ENCODE measurements at regions not wholly inside any gene's neighbourhood (a gene's known extent, or its start where the extent isn't known, plus 50 kb on each side); places are given as distances from the start of the nearest gene placed in this dataset.

DNA sequence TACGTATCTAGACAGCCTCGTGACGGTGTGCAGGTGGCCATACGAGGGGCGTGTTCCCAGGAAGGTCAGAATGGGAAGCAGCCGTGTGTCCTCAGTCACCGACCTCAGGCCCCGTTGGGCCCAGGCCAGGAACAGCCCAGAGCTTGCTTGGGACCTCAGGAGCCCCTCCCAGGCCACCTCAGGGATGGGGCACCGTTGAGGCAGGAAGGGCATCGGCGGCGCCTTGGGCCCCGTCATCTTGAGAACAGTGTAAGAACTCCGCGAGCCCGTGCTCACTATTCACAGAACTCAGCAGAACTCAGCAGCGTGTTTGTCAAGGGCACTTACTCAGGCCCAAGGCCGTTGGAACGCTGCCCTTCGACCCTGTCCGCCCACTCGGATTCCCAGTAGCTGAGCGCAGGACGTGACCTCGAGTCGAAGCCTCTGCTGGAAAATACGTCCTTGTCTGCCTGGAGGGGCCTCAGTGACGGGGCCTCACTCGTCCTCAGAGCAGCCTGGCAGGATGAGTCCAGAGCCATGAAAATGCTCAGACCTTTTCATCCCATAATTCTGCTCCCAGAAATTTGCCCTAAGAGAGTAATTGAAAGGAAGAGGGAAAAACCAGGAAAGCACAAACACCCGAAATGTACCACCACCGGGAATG lies 1134.8 kb downstream of the BRD1 start (continued):
- TF ChIP-seq ZNF337 (CRISPR knock-in tag; IDR thresholded peaks at IDR 0.05; ENCODE audit: borderline replicate concordance, low read depth) (no peak), ZNF430 (CRISPR knock-in tag; IDR thresholded peaks at IDR 0.05) (peak; percentile 88; the same call in 1 of the 2 replicates), ATF7 (IDR thresholded peaks at IDR 0.05) (no peak), ATF7 (CRISPR knock-in tag; IDR thresholded peaks at IDR 0.05) (no peak), ZNF124 (CRISPR knock-in tag; IDR thresholded peaks at IDR 0.05) (peak; percentile 65; the same call in 1 of the 2 replicates), RXRB (CRISPR knock-in tag; IDR thresholded peaks at IDR 0.05; ENCODE audit: borderline replicate concordance) (peak; percentile 89), KDM4B (CRISPR knock-in tag; IDR thresholded peaks at IDR 0.05) (0 out of 2 replicates have a peak, but pooled peaks have one; percentile 67), ZNF598 (CRISPR knock-in tag; IDR thresholded peaks at IDR 0.05; ENCODE audit: borderline replicate concordance) (peak; percentile 33; the same call in 1 of the 2 replicates), ELF3 (CRISPR knock-in tag; IDR thresholded peaks at IDR 0.05) (peak; percentile 80), THAP11 (CRISPR knock-in tag; IDR thresholded peaks at IDR 0.05) (peak; percentile 33; the same call in 1 of the 2 replicates), DR1 (CRISPR knock-in tag; IDR thresholded peaks at IDR 0.05) (0 out of 2 replicates have a peak, but pooled peaks have one; percentile 37), TARDBP (CRISPR knock-in tag; IDR thresholded peaks at IDR 0.05) (peak; percentile 90), ZNF180 (CRISPR knock-in tag; IDR thresholded peaks at IDR 0.05; ENCODE audit: borderline replicate concordance, low read depth) (no peak), ZNF501 (CRISPR knock-in tag; IDR thresholded peaks at IDR 0.05) (no peak; the same call in 1 of the 2 replicates), EZH2 (conservative IDR thresholded peaks at IDR 0.05; ENCODE audit: low read depth, low read length) (no peak), ZNF788 (CRISPR knock-in tag; IDR thresholded peaks at IDR 0.05; ENCODE audit: borderline replicate concordance) (peak; percentile 93), BCL6 (CRISPR knock-in tag; IDR thresholded peaks at IDR 0.05) (peak; percentile 82)
- TF ChIP-seq, protein P1, sequence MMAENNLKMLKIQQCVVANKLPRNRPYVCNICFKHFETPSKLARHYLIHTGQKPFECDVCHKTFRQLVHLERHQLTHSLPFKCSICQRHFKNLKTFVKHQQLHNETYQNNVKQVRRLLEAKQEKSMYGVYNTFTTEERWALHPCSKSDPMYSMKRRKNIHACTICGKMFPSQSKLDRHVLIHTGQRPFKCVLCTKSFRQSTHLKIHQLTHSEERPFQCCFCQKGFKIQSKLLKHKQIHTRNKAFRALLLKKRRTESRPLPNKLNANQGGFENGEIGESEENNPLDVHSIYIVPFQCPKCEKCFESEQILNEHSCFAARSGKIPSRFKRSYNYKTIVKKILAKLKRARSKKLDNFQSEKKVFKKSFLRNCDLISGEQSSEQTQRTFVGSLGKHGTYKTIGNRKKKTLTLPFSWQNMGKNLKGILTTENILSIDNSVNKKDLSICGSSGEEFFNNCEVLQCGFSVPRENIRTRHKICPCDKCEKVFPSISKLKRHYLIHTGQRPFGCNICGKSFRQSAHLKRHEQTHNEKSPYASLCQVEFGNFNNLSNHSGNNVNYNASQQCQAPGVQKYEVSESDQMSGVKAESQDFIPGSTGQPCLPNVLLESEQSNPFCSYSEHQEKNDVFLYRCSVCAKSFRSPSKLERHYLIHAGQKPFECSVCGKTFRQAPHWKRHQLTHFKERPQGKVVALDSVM (CRISPR knock-in tag; IDR thresholded peaks at IDR 0.05): peak; percentile 49
- TF ChIP-seq, protein P2, sequence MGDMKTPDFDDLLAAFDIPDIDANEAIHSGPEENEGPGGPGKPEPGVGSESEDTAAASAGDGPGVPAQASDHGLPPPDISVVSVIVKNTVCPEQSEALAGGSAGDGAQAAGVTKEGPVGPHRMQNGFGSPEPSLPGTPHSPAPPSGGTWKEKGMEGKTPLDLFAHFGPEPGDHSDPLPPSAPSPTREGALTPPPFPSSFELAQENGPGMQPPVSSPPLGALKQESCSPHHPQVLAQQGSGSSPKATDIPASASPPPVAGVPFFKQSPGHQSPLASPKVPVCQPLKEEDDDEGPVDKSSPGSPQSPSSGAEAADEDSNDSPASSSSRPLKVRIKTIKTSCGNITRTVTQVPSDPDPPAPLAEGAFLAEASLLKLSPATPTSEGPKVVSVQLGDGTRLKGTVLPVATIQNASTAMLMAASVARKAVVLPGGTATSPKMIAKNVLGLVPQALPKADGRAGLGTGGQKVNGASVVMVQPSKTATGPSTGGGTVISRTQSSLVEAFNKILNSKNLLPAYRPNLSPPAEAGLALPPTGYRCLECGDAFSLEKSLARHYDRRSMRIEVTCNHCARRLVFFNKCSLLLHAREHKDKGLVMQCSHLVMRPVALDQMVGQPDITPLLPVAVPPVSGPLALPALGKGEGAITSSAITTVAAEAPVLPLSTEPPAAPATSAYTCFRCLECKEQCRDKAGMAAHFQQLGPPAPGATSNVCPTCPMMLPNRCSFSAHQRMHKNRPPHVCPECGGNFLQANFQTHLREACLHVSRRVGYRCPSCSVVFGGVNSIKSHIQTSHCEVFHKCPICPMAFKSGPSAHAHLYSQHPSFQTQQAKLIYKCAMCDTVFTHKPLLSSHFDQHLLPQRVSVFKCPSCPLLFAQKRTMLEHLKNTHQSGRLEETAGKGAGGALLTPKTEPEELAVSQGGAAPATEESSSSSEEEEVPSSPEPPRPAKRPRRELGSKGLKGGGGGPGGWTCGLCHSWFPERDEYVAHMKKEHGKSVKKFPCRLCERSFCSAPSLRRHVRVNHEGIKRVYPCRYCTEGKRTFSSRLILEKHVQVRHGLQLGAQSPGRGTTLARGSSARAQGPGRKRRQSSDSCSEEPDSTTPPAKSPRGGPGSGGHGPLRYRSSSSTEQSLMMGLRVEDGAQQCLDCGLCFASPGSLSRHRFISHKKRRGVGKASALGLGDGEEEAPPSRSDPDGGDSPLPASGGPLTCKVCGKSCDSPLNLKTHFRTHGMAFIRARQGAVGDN (CRISPR knock-in tag; IDR thresholded peaks at IDR 0.05): peak; percentile 98
- TF ChIP-seq, protein P3, sequence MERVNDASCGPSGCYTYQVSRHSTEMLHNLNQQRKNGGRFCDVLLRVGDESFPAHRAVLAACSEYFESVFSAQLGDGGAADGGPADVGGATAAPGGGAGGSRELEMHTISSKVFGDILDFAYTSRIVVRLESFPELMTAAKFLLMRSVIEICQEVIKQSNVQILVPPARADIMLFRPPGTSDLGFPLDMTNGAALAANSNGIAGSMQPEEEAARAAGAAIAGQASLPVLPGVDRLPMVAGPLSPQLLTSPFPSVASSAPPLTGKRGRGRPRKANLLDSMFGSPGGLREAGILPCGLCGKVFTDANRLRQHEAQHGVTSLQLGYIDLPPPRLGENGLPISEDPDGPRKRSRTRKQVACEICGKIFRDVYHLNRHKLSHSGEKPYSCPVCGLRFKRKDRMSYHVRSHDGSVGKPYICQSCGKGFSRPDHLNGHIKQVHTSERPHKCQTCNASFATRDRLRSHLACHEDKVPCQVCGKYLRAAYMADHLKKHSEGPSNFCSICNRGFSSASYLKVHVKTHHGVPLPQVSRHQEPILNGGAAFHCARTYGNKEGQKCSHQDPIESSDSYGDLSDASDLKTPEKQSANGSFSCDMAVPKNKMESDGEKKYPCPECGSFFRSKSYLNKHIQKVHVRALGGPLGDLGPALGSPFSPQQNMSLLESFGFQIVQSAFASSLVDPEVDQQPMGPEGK (CRISPR knock-in tag; IDR thresholded peaks at IDR 0.05): peak; percentile 87
- TF ChIP-seq, protein P4, sequence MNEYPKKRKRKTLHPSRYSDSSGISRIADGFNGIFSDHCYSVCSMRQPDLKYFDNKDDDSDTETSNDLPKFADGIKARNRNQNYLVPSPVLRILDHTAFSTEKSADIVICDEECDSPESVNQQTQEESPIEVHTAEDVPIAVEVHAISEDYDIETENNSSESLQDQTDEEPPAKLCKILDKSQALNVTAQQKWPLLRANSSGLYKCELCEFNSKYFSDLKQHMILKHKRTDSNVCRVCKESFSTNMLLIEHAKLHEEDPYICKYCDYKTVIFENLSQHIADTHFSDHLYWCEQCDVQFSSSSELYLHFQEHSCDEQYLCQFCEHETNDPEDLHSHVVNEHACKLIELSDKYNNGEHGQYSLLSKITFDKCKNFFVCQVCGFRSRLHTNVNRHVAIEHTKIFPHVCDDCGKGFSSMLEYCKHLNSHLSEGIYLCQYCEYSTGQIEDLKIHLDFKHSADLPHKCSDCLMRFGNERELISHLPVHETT (CRISPR knock-in tag; conservative IDR thresholded peaks at IDR 0.05): peak; percentile 26; the same call in 1 of the 2 replicates

Measured in HepG2 (cell line).